PC-3 (cell line): ENCODE measurements at regions not wholly inside any gene's neighbourhood (a gene's known extent, or its start where the extent isn't known, plus 50 kb on each side); places are given as distances from the start of the nearest gene placed in this dataset.

ENCODE experiments used
- EZH2 ChIP-seq: fragments of 300-600 bp; sonication (generic); IDR thresholded peaks from one replicate; pipeline ENCODE4 v1.6.1; 2017; ENCODE audit warnings: antibody characterized with exemption, mild to moderate bottlenecking, low read length; ENCODE audit not compliant: unreplicated experiment
- EZH2phosphoT487 ChIP-seq: fragments of 300-600 bp; sonication (generic); IDR thresholded peaks from 2 replicates; pipeline ENCODE4 v1.6.1; 2018; ENCODE audit warnings: mild to moderate bottlenecking, antibody characterized with exemption, low read length, borderline replicate concordance
- TF ChIP-seq, protein P1 (sequence below): fragments of 300-600 bp; sonication (generic); conservative IDR thresholded peaks from 2 replicates; pipeline ENCODE4 v1.5.1; 2017; ENCODE audit warnings: antibody characterized with exemption, low read depth, mild to moderate bottlenecking, low read length

DNA sequence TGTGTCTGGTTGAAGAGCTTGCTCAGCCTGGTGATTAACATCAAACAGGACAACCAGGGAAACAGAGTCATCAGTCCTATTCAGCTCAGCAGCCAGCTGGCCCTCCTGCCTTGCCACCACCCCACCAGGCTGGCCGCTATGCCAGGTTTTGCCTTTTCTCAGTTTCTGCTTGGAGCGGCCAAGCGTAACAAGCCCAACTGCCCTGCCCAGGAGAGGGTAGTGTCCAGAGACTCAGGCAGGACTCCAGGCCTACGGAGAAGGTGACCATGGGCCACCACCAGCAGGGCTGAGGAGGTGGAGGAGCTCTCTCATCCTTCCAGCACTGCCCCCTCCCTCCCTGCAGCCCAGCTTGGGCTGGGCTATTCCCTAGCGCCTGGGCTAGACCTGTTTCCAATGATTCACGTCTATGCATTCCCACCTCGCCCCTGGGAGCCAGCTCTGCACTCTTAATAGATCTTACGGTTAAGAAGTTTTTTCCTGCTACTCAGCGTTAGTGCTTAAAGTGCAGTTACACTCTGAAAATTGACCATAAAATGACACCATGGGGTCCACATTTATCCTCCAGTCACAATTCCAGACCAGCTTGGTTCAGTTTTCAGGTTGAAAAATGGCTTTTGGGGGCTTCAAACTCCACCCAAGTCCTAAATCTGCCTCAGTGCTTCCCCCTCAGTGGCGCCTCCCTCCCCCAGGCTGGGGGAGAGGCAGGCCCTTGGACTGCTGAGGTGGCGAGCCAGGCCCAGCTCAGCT is 124.0 kb upstream of the PJA1 start:
- TF ChIP-seq, protein P1, sequence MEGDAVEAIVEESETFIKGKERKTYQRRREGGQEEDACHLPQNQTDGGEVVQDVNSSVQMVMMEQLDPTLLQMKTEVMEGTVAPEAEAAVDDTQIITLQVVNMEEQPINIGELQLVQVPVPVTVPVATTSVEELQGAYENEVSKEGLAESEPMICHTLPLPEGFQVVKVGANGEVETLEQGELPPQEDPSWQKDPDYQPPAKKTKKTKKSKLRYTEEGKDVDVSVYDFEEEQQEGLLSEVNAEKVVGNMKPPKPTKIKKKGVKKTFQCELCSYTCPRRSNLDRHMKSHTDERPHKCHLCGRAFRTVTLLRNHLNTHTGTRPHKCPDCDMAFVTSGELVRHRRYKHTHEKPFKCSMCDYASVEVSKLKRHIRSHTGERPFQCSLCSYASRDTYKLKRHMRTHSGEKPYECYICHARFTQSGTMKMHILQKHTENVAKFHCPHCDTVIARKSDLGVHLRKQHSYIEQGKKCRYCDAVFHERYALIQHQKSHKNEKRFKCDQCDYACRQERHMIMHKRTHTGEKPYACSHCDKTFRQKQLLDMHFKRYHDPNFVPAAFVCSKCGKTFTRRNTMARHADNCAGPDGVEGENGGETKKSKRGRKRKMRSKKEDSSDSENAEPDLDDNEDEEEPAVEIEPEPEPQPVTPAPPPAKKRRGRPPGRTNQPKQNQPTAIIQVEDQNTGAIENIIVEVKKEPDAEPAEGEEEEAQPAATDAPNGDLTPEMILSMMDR, result no peak
- TF ChIP-seq EZH2 (no peak), EZH2phosphoT487 (no peak)
